Thyroid gland (tissue), 4 donors: ENCODE measurements at regions not wholly inside any gene's neighbourhood (a gene's known extent, or its start where the extent isn't known, plus 50 kb on each side); places are given as distances from the start of the nearest gene placed in this dataset.

ENCODE experiments used
- POLR2A ChIP-seq, 2 donors: fragments of 450-650 bp; IDR thresholded peaks; one replicate each; pipeline ENCODE4 v1.6.1; 2017; ENCODE audit warnings: antibody characterized with exemption in 2 of 2, mild to moderate bottlenecking in 2 of 2, moderate library complexity in 1 of 2
- TF ChIP-seq, protein P1 (sequence below), 6 experiments: fragments of 200-600 bp in 3 of 6; fragments of 450-650 bp in 3 of 6; sonication (generic) in 3 of 6; IDR thresholded peaks; one replicate each; pipeline ENCODE4 v1.5.1; 2016 to 2019; ENCODE audit warnings: antibody characterized with exemption in 6 of 6, mild to moderate bottlenecking in 2 of 6, inconsistent platforms in 1 of 6, moderate library complexity in 1 of 6

DNA sequence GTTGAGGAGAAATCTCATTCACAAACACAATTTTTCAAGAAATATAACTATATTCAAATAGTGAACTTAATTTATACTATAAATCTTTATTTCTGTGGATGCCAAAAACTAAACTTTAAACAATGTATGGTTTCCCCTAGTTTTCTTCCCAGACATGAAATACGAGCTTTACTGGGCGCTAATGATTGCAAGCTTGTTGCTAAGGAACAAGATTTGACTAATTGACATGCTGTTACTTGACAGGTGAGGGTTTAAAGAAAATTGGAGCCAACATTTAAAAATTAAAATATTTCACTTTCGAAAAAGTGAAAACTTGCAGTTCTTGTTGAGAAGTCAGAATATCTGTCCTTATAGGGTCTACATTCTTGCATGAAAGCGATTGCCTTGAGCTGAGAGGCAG, 381.0 kb downstream of the MEIS1 start:
- TF ChIP-seq POLR2A (IDR thresholded peaks at IDR 0.05) = no peak
- TF ChIP-seq, protein P1, sequence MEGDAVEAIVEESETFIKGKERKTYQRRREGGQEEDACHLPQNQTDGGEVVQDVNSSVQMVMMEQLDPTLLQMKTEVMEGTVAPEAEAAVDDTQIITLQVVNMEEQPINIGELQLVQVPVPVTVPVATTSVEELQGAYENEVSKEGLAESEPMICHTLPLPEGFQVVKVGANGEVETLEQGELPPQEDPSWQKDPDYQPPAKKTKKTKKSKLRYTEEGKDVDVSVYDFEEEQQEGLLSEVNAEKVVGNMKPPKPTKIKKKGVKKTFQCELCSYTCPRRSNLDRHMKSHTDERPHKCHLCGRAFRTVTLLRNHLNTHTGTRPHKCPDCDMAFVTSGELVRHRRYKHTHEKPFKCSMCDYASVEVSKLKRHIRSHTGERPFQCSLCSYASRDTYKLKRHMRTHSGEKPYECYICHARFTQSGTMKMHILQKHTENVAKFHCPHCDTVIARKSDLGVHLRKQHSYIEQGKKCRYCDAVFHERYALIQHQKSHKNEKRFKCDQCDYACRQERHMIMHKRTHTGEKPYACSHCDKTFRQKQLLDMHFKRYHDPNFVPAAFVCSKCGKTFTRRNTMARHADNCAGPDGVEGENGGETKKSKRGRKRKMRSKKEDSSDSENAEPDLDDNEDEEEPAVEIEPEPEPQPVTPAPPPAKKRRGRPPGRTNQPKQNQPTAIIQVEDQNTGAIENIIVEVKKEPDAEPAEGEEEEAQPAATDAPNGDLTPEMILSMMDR (IDR thresholded peaks at IDR 0.05) = no peak
